ENCODE measurements at regions not wholly inside any gene's neighbourhood (a gene's known extent, or its start where the extent isn't known, plus 50 kb on each side); places are given as distances from the start of the nearest gene placed in this dataset.

- Histone ChIP-seq H3K9me3 (ENCODE audit: control insufficient read depth in 1 of 2, low read length in 2 of 2) (no peaks in the 10 kb centered on the region), H3K27me3 (ENCODE audit: low read depth, low read length) (no peaks in the 10 kb centered on the region), H3K4me1 (ENCODE audit: control insufficient read depth in 1 of 2, insufficient read depth in 2 of 2, low read length in 2 of 2) (no peaks in the 10 kb centered on the region)
Measured at GRCh38 chr2:13020469-13020868, 303.7 kb downstream of the TRIB2 start.

GRCh38 chr2:13021470-13021957 is 304.8 kb downstream of the TRIB2 start:
- Histone ChIP-seq H3K27me3 (ENCODE audit: low read depth, low read length) (no peaks in the 10 kb centered on the region), H3K9me3 (ENCODE audit: control insufficient read depth in 1 of 2, low read length in 2 of 2) (no peaks in the 10 kb centered on the region), H3K36me3 (ENCODE audit: control insufficient read depth in 1 of 2, insufficient read depth in 2 of 2, low read length in 2 of 2) (no peaks in the 10 kb centered on the region), H3K4me1 (ENCODE audit: control insufficient read depth in 1 of 2, insufficient read depth in 2 of 2, low read length in 2 of 2) (no peaks in the 10 kb centered on the region), H3K27ac (ENCODE audit: low read length) (no peak overlapping the region), H3K4me3 (ENCODE audit: low read depth in 1 of 2, low read length in 2 of 2) (no peak overlapping the region)

More at GRCh38 chr2:13020469-13020868, 303.7 kb downstream of the TRIB2 start:
- Histone ChIP-seq H3K4me3 (ENCODE audit: low read depth in 1 of 2, low read length in 2 of 2) (no peak overlapping the region), H3K27ac (ENCODE audit: low read length) (no peak overlapping the region), H3K36me3 (ENCODE audit: control insufficient read depth in 1 of 2, insufficient read depth in 2 of 2, low read length in 2 of 2) (no peaks in the 10 kb centered on the region)

DNA sequence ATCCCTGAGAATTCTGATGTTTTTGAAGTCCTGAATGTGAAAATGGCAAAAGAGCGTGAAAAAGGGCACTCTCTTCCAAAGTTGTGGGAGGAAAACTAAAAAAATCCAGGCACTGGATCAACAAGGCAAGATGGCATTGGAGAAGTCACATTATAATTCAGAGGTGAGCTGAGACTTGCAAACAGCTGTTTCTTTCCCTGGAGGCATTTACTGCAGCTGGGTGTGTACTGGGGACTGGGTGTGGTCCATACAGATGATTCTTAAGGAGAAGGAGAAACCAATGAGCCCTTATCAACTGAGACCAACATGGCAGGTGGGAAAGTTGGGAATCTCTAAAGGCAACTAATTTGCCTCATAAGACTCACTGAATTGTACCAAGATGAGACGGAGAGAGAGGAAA is 313.9 kb downstream of the TRIB2 start:
- no peaks in the 10 kb centered on the region for H3K4me1 ChIP-seq (ENCODE audit: control insufficient read depth in 1 of 2, insufficient read depth in 2 of 2, low read length in 2 of 2)
- no peaks in the 10 kb centered on the region for H3K27me3 ChIP-seq (ENCODE audit: low read depth, low read length)
- no peaks in the 10 kb centered on the region for H3K9me3 ChIP-seq (ENCODE audit: control insufficient read depth in 1 of 2, low read length in 2 of 2)
- H3K36me3 ChIP-seq (ENCODE audit: control insufficient read depth in 1 of 2, insufficient read depth in 2 of 2, low read length in 2 of 2), result no peaks in the 10 kb centered on the region
- no peak overlapping the region for H3K27ac ChIP-seq (ENCODE audit: low read length)
- H3K4me3 ChIP-seq (ENCODE audit: low read depth in 1 of 2, low read length in 2 of 2), result no peak overlapping the region

DNA sequence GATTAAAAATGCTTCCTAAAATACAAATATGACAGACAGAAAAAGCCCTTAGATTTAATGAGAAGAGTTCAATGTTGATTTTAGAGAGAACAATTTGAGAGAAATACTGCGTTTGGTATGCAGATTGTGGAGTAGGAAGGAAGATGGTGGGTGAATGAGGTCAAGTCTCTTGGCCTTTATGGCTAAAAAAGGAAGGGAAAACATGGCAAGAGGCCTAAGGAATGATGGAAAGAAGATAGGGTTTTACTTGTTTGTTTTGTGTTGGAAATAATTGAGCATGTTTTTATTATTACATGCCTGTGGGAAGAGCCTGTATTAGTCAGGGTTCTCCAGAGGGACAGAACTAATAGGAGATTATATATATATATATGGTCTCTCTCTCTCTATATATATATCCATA is 318.1 kb downstream of the TRIB2 start:
- H3K9me3 ChIP-seq (ENCODE audit: control insufficient read depth in 1 of 2, low read length in 2 of 2), result no peaks in the 10 kb centered on the region
- H3K27ac ChIP-seq (ENCODE audit: low read length), result no peak overlapping the region
- H3K36me3 ChIP-seq (ENCODE audit: control insufficient read depth in 1 of 2, insufficient read depth in 2 of 2, low read length in 2 of 2), result no peaks in the 10 kb centered on the region
- H3K4me1 ChIP-seq (ENCODE audit: control insufficient read depth in 1 of 2, insufficient read depth in 2 of 2, low read length in 2 of 2), result no peaks in the 10 kb centered on the region
- no peak overlapping the region for H3K4me3 ChIP-seq (ENCODE audit: low read depth in 1 of 2, low read length in 2 of 2)
- H3K27me3 ChIP-seq (ENCODE audit: low read depth, low read length), result no peaks in the 10 kb centered on the region

DNA sequence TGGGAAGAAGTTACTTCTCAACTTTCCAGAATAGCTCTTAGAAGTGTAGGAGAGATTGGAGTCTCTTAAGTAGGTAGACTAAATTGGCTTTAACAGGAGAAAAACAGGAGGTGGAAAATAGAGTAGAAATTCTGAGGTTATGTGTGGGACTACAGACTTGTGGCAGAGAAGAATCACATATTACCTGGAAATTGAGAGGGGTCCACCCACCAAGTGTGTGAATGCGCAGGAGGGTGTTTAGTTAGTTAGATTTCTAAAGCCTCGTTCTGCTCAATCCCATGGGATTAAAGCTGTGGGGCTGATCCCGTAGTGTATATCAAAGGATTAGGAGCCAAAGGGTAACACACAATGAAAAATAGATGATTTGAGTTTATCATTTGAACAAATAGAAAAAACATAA is 319.1 kb downstream of the TRIB2 start:
- Histone ChIP-seq H3K9me3 (ENCODE audit: control insufficient read depth in 1 of 2, low read length in 2 of 2) (peaks cover 0 to 4% of the 10 kb centered on the region in 2 donors), H3K36me3 (ENCODE audit: control insufficient read depth in 1 of 2, insufficient read depth in 2 of 2, low read length in 2 of 2) (no peaks in the 10 kb centered on the region), H3K27ac (ENCODE audit: low read length) (no peak overlapping the region), H3K27me3 (ENCODE audit: low read depth, low read length) (no peaks in the 10 kb centered on the region), H3K4me3 (ENCODE audit: low read depth in 1 of 2, low read length in 2 of 2) (no peak overlapping the region), H3K4me1 (ENCODE audit: control insufficient read depth in 1 of 2, insufficient read depth in 2 of 2, low read length in 2 of 2) (no peaks in the 10 kb centered on the region)

DNA sequence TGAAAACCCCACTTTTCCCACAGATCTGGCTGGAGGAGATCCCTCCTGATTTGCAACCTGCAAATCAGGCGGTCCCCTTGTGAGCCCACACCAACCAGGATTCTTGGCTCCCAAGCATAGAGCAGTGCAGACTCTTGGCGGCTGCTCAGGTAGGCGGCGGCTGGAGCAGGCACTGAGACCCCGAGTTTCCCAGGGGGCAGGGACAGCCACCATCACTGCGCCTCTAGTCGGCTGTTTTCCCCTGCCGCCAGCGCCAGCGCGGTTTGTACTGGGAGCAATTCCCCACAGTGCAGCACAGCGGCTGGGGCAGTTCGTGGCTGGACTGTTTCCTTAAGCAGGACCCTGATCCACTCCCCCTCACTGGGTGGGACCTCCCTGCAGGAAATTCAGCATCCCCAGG is 323.3 kb downstream of the TRIB2 start:
- Histone ChIP-seq H3K36me3 (ENCODE audit: control insufficient read depth in 1 of 2, insufficient read depth in 2 of 2, low read length in 2 of 2) (no peaks in the 10 kb centered on the region), H3K27ac (ENCODE audit: low read length) (no peak overlapping the region), H3K27me3 (ENCODE audit: low read depth, low read length) (no peaks in the 10 kb centered on the region), H3K9me3 (ENCODE audit: control insufficient read depth in 1 of 2, low read length in 2 of 2) (peaks cover 0 to 10% of the 10 kb centered on the region in 2 donors), H3K4me3 (ENCODE audit: low read depth in 1 of 2, low read length in 2 of 2) (no peak overlapping the region), H3K4me1 (ENCODE audit: control insufficient read depth in 1 of 2, insufficient read depth in 2 of 2, low read length in 2 of 2) (no peaks in the 10 kb centered on the region)

- H3K4me1 ChIP-seq (ENCODE audit: control insufficient read depth in 1 of 2, insufficient read depth in 2 of 2, low read length in 2 of 2), result no peaks in the 10 kb centered on the region
- no peak overlapping the region for H3K4me3 ChIP-seq (ENCODE audit: low read depth in 1 of 2, low read length in 2 of 2)
- no peak overlapping the region for H3K27ac ChIP-seq (ENCODE audit: low read length)
- H3K27me3 ChIP-seq (ENCODE audit: low read depth, low read length), result no peaks in the 10 kb centered on the region
- no peaks in the 10 kb centered on the region for H3K36me3 ChIP-seq (ENCODE audit: control insufficient read depth in 1 of 2, insufficient read depth in 2 of 2, low read length in 2 of 2)
- H3K9me3 ChIP-seq (ENCODE audit: control insufficient read depth in 1 of 2, low read length in 2 of 2), result no peaks in the 10 kb centered on the region
Measured at GRCh38 chr2:13046557-13047165, 329.9 kb downstream of the TRIB2 start.

DNA sequence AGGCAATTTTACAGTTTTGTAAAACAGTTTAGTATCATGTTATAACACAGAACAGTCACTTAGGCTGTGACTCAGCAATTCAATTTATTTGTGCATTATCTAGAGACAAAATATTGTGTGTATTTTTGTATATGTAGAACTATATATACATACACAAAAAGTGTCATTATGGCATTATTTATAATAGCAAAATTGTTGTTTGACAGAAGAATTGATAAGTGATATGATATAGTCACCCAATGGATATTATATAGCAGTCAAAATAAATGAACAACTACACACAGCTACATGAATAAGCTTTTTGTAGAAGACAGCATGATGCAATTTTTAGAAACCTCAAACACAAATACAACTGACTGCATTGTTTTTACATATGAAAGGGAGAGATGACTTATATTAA is 334.0 kb downstream of the TRIB2 start:
- Histone ChIP-seq H3K36me3 (ENCODE audit: control insufficient read depth in 1 of 2, insufficient read depth in 2 of 2, low read length in 2 of 2) (no peaks in the 10 kb centered on the region), H3K9me3 (ENCODE audit: control insufficient read depth in 1 of 2, low read length in 2 of 2) (no peaks in the 10 kb centered on the region), H3K4me1 (ENCODE audit: control insufficient read depth in 1 of 2, insufficient read depth in 2 of 2, low read length in 2 of 2) (no peaks in the 10 kb centered on the region), H3K27me3 (ENCODE audit: low read depth, low read length) (no peaks in the 10 kb centered on the region), H3K27ac (ENCODE audit: low read length) (no peak overlapping the region), H3K4me3 (ENCODE audit: low read depth in 1 of 2, low read length in 2 of 2) (no peak overlapping the region)

GRCh38 chr2:13052547-13052946 is 335.8 kb downstream of the TRIB2 start:
- H3K4me1 ChIP-seq (ENCODE audit: control insufficient read depth in 1 of 2, insufficient read depth in 2 of 2, low read length in 2 of 2), result no peaks in the 10 kb centered on the region
- no peak overlapping the region for H3K4me3 ChIP-seq (ENCODE audit: low read depth in 1 of 2, low read length in 2 of 2)
- H3K36me3 ChIP-seq (ENCODE audit: control insufficient read depth in 1 of 2, insufficient read depth in 2 of 2, low read length in 2 of 2), result no peaks in the 10 kb centered on the region
- H3K27ac ChIP-seq (ENCODE audit: low read length), result no peak overlapping the region
- no peaks in the 10 kb centered on the region for H3K27me3 ChIP-seq (ENCODE audit: low read depth, low read length)
- no peaks in the 10 kb centered on the region for H3K9me3 ChIP-seq (ENCODE audit: control insufficient read depth in 1 of 2, low read length in 2 of 2)

- no peak overlapping the region for H3K4me3 ChIP-seq (ENCODE audit: low read depth in 1 of 2, low read length in 2 of 2)
- H3K27me3 ChIP-seq (ENCODE audit: low read depth, low read length), result no peaks in the 10 kb centered on the region
- H3K27ac ChIP-seq (ENCODE audit: low read length), result no peak overlapping the region
- no peaks in the 10 kb centered on the region for H3K36me3 ChIP-seq (ENCODE audit: control insufficient read depth in 1 of 2, insufficient read depth in 2 of 2, low read length in 2 of 2)
- no peaks in the 10 kb centered on the region for H3K9me3 ChIP-seq (ENCODE audit: control insufficient read depth in 1 of 2, low read length in 2 of 2)
- no peaks in the 10 kb centered on the region for H3K4me1 ChIP-seq (ENCODE audit: control insufficient read depth in 1 of 2, insufficient read depth in 2 of 2, low read length in 2 of 2)
Measured at GRCh38 chr2:13056259-13056843, 339.6 kb downstream of the TRIB2 start.

- Histone ChIP-seq H3K27me3 (ENCODE audit: low read depth, low read length) (no peaks in the 10 kb centered on the region), H3K27ac (ENCODE audit: low read length) (no peak overlapping the region), H3K4me1 (ENCODE audit: control insufficient read depth in 1 of 2, insufficient read depth in 2 of 2, low read length in 2 of 2) (no peaks in the 10 kb centered on the region), H3K36me3 (ENCODE audit: control insufficient read depth in 1 of 2, insufficient read depth in 2 of 2, low read length in 2 of 2) (no peaks in the 10 kb centered on the region), H3K9me3 (ENCODE audit: control insufficient read depth in 1 of 2, low read length in 2 of 2) (no peaks in the 10 kb centered on the region), H3K4me3 (ENCODE audit: low read depth in 1 of 2, low read length in 2 of 2) (no peak overlapping the region)
Measured at GRCh38 chr2:13057671-13058070, 340.9 kb downstream of the TRIB2 start.

- Histone ChIP-seq H3K4me3 (ENCODE audit: low read depth in 1 of 2, low read length in 2 of 2) (no peak overlapping the region), H3K27ac (ENCODE audit: low read length) (no peak overlapping the region), H3K9me3 (ENCODE audit: control insufficient read depth in 1 of 2, low read length in 2 of 2) (no peaks in the 10 kb centered on the region), H3K36me3 (ENCODE audit: control insufficient read depth in 1 of 2, insufficient read depth in 2 of 2, low read length in 2 of 2) (no peaks in the 10 kb centered on the region), H3K27me3 (ENCODE audit: low read depth, low read length) (no peaks in the 10 kb centered on the region), H3K4me1 (ENCODE audit: control insufficient read depth in 1 of 2, insufficient read depth in 2 of 2, low read length in 2 of 2) (no peaks in the 10 kb centered on the region)
Measured at GRCh38 chr2:13066676-13067075, 349.9 kb downstream of the TRIB2 start.

Measured in muscle layer of duodenum (tissue), 2 donors.